NCI-H82 (cell line): ENCODE measurements at regions not wholly inside any gene's neighbourhood (a gene's known extent, or its start where the extent isn't known, plus 50 kb on each side); places are given as distances from the start of the nearest gene placed in this dataset.

ENCODE experiments used
- DNase-seq: peaks from one replicate; lab custom pipeline; 2025; lab: John Stamatoyannopoulos, UW

DNA sequence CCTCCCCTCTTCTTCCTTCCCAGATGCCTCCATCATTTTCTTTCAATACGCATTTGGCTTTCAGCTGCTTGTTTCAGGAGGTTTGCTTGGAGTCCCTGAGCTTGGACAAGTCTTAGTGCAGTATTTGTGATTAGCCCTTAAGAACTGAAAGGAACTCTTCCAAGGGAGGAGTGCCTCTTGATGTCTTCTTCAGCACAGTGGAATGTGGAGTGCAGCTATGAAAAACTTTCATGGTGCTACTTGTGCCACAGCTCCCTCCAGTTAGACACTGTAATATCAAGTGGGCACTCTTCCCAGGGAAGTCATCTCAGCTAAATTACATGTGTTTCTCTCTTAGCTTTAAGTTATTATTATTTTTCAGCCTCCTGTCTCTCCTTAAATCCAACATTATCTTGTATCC lies 173.1 kb downstream of the NECTIN3 start:
- no peak for DNase-seq

DNA sequence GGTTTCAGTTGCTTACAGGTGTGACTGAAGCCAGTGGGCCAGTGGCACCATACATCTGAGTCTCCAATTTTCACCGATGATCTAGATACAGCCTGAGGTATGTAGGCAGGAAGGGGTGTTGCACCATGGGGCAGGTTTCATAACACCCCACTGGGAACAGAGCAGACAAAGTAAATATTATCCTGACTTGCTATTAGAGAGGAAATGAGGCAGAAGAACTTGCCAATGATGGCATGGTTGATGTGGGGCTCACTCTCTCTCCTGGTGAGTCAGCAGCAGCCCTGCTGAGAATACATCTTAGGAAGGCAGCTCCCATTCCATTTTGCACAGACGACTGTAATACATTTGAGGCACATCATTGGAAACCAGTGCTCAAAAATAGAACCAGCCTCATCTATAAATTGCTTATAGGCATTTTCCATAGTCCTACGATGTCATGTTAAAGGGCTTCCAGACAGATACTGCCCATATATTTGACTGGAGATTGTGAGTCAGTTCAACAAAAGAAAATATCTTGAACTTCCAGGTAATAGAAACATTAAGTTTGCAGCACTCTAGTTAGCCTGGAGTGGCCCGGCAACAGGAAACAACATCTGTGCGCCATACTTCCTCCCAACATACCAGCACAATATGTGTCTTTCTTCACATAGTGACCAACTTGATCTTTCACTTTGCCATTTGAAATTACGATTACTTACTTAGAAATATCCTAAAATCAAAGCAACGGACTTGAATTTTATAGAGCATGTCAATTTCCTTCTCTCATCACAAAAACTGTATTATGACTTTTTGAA lies 175.5 kb downstream of the NECTIN3 start:
- no peak for DNase-seq

DNA sequence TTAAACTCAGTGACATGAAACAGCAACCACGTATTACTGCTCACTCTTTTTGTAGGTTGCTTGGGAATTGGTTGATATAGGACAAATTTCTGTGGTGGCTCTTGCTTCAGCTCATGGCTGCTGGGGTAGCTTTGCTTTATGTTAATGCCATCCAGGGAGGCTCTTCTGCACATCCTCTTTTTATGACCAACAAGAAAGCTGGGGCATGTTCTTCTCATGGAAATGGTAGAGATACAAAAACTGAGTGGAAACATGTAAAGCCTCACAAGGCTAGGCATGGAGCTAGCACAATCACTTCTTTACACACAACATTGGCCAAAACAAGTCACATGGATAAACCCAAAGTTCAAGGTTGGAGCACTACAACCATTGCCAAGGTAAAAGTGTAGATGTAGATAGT lies 176.8 kb downstream of the NECTIN3 start:
- DNase-seq = no peak

DNA sequence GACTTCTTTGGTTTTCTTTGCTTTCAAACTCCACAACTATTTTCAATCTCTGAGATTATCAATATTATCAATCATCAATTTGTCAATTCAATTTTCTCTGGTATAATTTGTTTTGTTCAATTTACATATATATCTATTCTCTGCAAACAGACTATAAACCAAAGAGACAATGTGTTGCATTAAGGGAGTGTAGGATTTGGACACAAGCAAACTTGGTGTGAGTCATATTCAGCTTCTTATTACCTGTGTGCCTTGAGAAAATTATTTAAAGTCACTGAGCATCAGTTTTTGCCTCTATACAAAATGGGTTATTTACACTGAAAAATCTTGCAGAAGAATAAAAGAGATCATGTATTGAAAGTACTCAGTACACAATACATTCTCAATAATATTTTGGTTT lies 177.8 kb downstream of the NECTIN3 start:
- DNase-seq = no peak

DNA sequence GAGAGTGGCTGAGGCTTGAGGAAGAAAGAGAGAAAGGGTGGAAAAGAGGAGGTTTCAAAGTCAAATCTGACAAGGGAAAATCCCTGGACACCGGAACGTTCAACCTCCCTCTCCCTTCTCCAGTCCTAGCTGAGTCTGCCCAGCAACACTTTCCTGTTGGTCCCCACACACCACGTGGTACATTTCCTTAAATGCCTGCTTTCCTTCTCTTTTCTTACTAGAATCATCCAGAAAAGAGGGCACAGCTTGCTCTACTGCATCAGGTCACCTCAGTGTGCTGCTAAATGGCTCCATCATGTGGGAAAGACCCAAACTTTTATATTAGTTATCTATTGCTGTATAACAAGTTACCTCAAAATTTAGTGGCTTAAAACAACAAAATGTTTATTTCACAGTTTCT lies 181.2 kb downstream of the NECTIN3 start:
- peak; percentile 16 for DNase-seq

DNA sequence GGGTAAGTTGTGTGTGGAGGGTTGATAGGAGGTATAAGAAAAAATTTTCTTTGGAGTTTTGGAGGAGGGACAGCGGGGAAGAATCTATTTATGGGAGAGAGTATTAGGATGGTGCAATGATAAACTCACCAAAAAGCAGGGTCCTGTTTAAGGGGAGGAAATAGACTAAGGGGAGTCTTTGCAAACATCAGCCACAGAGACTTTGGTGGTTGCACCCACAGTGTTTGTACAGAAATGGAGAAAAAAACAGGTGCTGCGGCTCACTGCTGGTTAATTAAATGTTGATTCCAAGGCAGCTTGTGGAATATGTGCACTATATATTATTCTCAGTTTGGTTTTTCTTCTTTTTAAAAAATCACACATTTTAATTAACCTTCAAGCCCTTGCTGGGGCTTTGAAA lies 182.1 kb downstream of the NECTIN3 start:
- DNase-seq = no peak

DNA sequence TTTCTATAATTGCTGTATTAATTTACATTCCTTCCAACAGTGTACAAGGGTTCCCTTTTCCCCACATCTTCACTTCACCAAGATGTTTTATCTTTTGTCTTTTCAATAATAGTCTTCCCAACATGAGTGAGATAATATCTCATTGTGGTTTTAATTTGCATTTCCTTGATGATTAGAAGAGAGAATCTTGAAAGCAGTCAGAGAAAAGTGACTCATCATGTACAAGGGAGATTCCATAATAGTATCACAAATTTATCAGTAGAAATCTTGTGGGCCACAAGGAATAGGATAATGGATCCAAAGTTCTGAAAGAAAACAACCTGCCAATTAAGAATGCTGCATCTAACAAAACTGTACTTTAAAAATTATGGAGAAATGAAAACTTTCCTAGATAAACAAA lies 189.3 kb downstream of the NECTIN3 start:
- no peak for DNase-seq

DNA sequence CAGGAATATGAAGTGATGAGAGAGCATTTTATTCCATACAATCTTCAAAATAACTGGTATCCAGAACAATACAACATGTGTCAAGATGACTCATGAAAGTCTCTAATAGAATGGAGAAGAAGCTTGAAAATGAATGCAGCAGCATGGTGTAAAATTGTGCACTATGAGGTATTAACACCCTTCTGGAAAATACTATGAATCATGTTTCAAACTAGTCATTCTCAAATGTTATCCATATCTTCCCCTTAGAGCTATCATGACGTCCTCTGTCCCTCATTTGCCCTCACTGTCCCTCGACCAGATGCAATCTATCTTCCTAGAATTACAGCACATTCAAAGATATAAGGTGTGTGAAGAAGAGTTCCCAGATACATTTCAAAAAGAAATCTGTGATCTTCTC lies 198.2 kb downstream of the NECTIN3 start:
- no peak for DNase-seq

DNA sequence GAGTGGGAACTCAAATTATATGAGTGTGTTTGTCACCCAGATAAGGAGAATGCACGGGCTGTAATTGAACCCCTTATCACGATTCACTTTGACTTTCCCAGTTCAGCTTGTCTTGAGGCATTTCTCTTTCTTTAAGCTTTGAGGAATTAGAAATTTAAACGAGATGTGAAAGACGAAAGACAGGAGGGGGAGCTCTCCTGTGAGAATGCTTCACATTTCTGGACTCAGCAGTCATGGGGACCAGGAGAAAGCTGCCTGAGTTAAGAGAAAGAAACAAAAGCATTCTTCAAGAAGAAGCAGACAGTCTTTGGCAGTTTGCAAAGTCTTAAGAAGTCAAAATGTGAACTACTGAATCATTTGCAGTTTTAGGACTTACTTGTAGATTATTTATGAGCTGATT lies 205.6 kb downstream of the NECTIN3 start:
- peak; percentile 6 for DNase-seq

DNA sequence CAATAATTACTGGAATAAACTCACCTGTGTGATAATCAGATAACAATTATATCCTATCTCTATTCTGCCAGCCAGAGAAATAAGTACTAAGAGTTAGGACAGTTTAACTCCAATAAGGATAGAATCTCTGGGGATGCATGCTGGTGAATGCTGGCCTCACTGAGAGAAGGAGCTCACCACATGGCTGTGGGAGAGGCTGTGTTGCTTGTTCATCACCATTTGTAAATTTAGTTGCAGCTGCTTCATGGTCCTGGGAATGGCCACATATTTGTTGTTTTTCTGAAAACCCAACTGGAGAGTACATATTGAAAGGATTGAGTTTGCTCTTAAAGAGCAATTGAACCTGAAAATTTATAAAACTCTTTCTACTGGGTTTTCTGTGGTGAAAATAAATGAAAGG lies 207.3 kb downstream of the NECTIN3 start:
- no peak for DNase-seq

DNA sequence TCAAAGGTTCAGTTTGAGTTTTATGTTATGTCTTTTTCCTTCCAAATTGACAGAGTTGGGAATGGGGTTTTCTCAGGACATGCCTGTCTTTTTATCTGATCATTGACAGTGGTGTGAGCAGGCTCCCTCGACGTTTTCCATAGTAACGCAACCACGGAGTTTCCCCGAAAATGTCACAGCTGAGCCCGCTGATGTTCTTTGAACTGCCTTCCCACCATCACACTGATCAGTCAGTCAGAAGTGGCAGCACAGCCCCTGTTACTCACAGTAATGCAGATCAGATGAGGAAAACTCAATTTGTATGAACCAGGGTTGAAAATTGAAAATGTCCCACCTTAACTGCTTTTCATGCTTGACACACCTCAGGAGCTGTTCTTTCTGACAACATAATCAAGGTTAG lies 210.4 kb downstream of the NECTIN3 start:
- DNase-seq = no peak

DNA sequence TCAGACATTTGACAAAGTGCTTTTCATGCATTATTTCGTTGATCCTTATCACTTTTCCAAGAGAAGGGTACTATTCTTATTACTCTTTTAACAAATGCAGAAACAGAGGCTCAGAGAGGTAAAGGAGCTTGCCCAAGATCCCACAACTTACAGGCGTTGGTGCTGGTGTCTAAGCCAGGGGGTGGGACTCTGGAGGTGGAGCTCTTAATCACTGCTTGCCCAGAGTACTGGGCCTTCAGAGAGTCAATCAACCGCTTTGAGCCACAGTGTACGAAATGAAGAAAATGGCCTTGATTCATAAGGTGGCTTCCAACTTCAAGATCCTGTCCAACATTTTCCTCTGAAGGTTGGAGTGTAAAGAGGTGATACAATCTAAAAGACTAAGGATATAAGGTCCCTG lies 211.5 kb downstream of the NECTIN3 start:
- no peak for DNase-seq

DNA sequence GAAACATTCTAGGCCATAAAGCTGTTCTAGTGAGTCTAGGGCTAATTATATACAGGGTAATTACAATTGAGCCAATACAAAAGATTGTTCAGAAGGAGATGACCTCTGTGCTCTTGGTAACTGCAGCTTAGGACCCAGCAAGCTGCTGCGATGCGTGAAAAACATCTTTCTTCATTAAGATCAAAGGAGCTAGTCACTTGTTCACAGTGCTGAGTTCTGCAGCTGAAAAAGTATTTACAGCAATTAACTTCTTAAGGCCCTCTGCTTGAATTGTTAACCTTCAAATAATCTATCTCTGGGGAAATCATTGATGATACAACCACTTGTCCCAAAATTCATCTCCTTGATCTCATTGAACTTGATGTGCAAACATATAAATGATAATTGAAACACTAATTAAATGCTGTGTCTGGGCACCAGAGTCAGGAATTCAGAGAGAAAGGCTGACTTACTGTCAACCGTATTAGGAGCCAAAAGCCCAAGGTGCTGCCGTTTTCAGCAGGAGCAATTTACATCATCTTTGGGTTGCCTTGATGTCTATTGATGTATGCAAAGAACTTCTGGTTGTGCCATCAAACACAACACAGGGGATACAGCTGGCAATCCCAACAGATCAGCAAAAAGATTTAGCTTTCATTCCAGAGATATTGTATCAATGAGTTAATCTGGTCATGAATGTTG lies 213.0 kb downstream of the NECTIN3 start:
- DNase-seq = no peak

DNA sequence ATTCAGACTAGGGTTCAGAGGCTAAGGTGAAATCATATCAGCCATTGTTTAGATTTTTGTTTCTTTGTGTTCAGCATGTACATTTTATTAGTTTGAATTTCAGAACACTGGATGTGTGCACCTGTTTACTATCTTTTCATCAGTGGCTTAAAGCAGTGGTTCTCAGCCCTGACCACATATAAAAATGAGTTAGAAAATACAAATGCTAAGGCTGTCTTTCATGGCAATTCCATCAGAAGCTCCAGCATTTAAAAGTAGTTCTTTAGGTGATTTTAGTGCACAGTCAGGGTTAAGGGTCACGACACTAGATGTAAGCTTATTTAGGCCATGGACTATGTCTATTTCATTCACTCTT lies 213.5 kb downstream of the NECTIN3 start:
- no peak for DNase-seq

DNA sequence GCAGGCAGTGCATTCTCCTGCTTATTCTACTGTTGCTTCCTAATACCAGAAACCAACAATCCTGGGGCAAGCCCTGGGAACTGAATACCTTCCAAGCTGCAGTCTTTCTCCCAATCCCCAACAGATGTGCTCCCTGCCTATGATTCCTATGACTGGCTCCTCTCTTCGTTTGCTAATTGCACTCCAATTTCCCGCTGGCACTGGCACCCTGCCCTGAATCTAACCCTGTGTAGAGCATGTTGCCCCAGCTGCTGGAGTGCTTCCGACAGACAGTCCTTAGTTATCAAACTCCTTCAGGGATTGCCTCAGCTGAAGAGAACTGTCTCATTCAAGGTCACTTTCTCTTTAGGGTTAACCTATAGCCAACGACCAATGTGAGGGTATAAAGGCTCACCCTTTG lies 214.1 kb downstream of the NECTIN3 start:
- peak; percentile 31 for DNase-seq

DNA sequence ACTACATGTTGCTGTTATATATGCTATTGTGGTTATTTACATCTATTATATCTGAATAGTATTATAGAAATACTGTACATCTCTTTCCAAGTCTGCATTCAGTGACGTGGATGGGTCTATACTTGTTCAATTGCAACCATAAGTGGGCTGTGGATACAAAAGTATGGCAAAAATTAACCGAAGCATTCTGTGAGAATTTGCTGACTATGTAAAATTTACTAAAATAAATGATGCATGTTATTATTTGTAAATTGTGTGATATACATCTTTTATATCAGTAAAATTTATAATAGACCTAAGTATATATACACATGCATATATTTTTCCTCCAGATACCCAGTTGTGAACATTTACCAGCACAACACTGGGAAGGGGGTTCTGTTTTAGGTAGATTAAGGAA lies 215.1 kb downstream of the NECTIN3 start:
- DNase-seq = no peak

DNA sequence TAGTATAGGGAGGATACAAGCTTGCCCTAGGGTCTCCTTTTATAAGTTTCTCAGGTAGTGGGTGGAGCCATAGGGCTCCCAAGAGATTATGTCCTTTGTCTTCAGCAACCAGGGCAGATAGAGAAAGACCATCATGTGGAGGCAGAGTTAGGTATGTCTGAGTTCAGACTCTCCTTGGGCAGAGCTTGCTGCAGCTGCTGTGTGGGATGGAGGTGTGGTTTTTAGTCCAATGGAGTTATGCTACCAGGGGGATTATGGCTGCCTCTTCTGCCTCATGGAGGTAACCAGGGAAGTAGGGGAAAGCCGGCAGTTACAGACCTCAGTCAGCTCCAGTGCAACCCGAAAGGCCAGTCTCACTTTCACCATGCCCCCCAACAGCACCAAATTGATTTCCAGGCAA lies 220.5 kb downstream of the NECTIN3 start:
- no peak for DNase-seq

DNA sequence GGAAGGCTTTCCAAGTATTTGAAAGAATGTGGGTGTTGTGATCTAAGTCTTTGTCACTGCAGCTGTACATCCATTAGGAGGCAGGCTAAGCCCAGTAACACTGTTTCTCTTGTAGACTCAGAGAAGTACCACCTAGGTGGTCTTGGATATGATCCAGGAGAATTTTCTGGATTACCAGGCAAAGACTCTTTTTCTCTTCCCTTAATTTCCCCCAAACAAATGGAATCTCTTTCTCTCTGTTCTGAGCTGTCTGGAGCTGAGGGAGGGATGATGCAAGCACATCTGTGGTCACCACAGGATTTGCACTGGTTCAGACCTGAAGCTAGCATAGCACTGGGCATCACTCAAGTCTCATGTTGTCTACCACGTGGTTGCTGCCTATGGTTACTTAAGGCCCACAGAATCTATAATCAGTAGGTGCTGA lies 227.6 kb downstream of the NECTIN3 start:
- DNase-seq = peak; percentile 40

DNA sequence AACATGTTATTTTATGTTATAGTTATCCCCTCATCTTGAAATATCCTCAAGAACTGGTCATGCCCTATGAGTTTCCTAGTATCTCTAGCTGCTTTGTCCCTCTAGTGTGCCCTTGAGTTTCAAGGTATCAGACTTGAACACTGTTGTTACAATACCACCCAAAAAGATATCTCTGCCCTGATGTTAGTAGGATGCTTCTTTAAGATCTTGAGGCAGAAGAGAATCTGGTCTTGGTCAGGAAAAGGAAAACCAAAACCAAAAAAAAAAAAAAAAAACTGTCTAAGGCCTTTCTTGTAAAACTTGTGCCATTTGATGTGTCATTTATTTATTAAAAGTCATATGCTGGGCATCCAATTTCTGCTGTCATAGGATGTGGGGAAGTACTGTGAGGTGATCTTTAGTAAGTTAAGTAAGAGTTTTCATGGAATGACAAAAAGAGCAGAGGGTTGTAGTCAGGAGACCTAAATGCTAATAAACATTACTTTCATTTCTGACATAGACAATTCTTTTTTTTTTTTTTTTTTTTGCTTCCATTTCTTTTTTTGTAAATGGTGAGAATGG lies 229.7 kb downstream of the NECTIN3 start:
- no peak for DNase-seq

DNA sequence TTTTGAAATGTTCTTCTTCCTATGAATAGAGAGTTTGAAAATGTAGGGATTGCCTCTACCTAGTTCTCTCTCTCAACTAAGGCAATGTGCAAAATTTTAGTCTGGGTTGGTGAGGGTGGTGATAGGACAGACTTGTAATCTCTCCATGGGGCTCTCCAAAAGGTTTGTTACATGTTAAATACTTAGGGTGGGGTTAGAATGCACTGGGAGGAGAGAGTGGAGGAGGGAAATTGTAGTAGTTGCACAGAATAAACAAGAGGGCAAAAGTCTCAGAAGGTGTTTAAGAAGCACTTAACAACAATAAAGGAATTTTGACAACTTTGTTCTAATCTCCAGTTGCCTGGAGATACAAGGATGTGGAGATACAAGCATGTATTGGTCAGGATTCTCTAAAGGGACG lies 230.4 kb downstream of the NECTIN3 start:
- DNase-seq = no peak

DNA sequence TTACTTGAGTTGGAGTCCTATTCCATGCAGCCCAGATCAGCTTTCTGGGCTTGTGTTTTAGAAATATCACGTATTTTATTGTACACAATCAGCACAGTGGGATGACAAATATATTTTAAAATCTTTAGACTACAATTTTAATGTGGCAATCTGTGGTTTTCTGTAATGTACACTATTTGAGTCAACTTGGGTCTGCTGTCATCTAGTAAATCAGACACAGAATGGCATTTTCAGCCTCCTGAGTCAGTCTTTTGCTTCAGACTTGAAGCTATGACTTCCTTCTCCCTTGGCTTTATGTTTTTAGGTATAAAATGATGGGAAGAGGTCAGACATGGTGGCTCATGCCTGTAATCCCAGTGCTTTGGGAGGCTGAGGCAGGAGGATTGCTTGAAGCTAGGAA lies 232.1 kb downstream of the NECTIN3 start:
- DNase-seq = no peak

DNA sequence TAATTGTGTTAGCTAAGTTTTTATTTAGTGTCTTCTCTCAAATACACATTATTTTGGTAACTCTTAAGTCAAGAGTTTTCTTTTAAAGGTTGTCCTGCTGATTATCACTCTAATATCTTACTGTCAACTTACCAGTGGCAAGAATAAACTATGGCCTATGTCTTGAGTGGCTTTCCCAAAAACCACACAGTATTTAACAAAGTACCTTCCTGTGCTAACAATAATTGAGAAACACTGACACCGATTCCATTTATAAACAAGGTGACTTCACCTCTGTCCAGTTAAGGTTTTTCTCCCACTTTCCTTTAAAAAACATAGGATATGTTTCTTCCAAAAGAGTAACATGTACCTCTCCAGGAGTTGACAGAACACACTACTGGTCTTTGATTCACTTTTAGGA lies 234.3 kb upstream of the CD96 start:
- DNase-seq = no peak

DNA sequence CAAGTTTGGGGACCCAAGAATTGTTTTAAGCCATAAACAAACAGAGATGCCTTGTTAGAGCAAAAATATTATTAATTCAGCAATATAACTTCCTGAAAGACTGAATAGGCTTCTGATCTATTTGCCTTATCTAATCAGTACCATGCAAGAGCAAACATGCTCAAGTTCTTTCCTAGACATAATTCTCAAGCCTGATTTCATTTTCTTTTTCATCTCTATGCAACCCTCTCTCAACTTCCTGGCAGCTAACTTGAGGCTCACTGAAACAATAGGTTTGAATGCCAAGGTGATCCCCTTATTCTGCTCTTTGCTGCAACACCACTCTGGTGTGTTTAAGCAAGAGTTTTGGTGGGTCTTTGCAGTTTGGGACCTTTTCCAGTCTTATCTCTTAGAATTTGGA lies 230.9 kb upstream of the CD96 start:
- DNase-seq = no peak
